Fibroblast of pulmonary artery (primary cell): ENCODE measurements at regions not wholly inside any gene's neighbourhood (a gene's known extent, or its start where the extent isn't known, plus 50 kb on each side); places are given as distances from the start of the nearest gene placed in this dataset.

ENCODE experiments used
- DNase-seq: peaks from one replicate; pipeline ENCODE4 v3.0.0-alpha.2; 2010; ENCODE audit warnings: low read depth
- H3K4me3 ChIP-seq: replicated peaks from 2 replicates; pipeline ENCODE4 v1.5.1; 2011; ENCODE audit warnings: low read depth, mild to moderate bottlenecking, control low read depth, low read length, moderate library complexity
- CTCF ChIP-seq: IDR thresholded peaks from 2 replicates; pipeline ENCODE4 v1.5.1; 2011; ENCODE audit warnings: mild to moderate bottlenecking, control low read depth, low read length, inconsistent platforms; ENCODE audit errors: missing control alignments

DNA sequence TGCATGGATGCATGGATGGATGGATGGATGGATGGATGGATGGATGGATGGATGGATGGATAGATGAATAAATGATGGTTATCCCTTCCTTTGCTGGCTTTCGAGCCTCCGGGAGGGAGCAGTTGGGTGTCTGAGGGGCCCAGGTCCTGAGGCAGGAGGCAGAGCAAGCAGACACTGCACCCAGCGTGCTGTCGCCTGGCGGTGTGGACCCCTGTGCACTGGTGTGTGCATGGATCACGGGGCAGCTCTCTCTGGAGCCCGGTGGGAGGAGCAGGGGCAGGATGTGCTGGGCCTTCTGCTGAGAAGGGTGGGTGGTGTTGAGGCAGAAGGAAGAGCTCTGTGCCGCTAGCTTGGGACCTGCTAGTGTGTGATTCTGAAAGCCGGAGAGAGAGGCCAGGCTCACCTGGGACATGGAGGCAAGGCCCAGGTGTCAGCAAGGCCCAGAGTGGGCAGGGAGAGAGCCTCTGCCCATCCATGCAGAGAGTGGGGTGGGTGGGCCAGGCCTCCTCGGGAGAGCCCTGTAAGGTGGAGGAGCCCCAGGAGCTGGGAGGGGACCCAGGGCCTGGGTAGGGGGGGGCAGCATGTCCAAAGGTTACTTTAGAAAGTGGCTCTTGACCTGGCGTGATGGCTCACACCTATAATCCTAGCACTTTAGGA is 254.4 kb downstream of the BRD1 start:
- TF ChIP-seq CTCF: no peak
- DNase-seq: no peak
- no peak overlapping the region for H3K4me3 ChIP-seq

- DNase-seq: no peak
- no peak overlapping the region for H3K4me3 ChIP-seq
- TF ChIP-seq CTCF: no peak
Observed at GRCh38 chr22:49571326-49571725, 256.3 kb downstream of the BRD1 start.

DNA sequence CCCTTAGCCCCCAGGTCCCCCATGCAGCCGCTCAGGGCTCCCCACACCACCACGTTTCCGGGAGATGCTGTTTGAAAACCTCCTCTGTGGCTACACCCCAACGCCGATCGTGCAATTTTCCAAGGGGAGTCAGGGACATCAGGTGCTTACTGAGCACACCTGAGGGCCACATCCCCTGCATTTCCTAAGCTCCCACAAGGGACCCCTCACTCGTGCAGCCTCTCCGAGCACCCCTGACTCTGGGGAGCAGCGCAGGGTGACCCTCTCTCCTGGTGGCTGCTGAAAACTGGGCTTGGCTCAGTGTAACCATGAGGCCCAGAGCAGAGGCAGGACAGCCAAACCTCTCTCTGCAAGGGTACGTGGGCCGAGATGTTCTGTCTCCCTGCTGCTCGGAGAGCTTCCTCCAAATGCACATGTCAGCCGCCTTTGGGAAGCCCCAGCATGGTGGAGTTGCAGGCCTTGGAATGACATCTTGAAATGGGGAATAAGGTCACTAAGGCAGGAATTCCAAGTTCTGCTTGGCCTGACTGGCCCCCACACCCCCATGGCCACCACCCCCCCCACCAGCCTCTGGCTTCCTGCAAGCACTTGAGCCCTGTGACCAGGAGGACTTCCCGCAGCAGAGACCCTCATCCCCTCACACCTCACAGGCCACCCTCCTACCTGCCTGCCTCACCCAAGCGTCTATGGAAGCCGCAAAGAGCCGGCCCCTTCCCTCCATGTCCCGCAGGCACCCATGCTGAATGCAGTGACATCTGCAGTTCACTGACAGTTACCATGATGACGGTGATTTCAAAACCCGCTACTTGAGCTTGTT is 257.4 kb downstream of the BRD1 start:
- DNase-seq: no peak
- H3K4me3 ChIP-seq: no peak overlapping the region
- TF ChIP-seq CTCF: no peak

DNA sequence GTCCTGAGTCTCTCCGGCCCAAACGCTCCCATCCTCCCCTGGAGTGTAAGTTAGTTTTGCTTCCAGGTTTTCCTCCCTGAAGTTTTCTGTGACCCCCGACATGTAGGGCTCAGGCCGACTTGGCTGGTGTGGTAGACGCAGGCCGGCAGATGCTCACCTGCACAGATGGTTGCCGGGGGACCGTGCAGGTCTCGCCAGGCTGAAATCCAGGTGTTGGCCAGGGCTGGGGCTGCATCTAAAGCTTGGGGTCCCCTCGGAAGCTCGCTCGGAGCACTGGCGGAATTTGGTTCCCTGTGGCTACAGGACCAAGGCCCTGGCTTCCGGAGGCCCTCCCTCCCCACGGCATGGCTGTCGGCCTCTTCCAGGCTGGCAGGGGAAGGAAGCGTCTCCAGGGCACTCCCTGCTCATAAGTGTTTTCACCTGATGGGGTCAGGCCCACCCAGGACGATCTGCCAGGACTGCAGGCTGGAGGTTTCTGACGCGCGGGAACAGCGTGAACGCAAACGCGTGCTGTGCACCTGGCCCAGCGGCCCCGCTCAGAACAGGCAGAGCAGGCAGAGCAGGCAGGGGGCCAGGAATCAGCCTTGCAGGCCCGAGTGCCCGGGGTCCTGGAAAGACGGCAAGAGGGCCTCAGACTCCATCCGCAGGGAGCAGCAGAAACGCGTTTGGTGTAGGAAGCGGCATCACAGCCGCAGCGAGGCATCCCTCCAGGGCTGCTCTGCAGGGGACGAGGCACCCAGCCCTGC is 258.2 kb downstream of the BRD1 start:
- H3K4me3 ChIP-seq: no peak overlapping the region
- no peak for TF ChIP-seq CTCF
- DNase-seq: no peak

GRCh38 chr22:49568751-49569285 is 258.9 kb downstream of the BRD1 start:
- H3K4me3 ChIP-seq: no peak overlapping the region
- TF ChIP-seq CTCF: no peak
- no peak for DNase-seq

- no peak for DNase-seq
- TF ChIP-seq CTCF: no peak
Observed at GRCh38 chr22:49567899-49568750, 259.5 kb downstream of the BRD1 start.

More at GRCh38 chr22:49567899-49568750, 259.5 kb downstream of the BRD1 start:
- H3K4me3 ChIP-seq: no peak overlapping the region
